ENCODE measurements at regions not wholly inside any gene's neighbourhood (a gene's known extent, or its start where the extent isn't known, plus 50 kb on each side); places are given as distances from the start of the nearest gene placed in this dataset.

GRCh38 chr16:86998196-86999001 is 318.8 kb downstream of the C16orf95 start:
- DNase-seq (ENCODE audit: low read depth): no peak

- no peak for DNase-seq (ENCODE audit: low read depth)
Observed at GRCh38 chr16:87000001-87000400, 317.2 kb downstream of the C16orf95 start.

GRCh38 chr16:87002717-87003413 is 314.3 kb downstream of the C16orf95 start:
- no peak for DNase-seq (ENCODE audit: low read depth)

GRCh38 chr16:87003414-87003755 is 313.8 kb downstream of the C16orf95 start:
- DNase-seq (ENCODE audit: low read depth): no peak

GRCh38 chr16:87006021-87006420 is 311.2 kb downstream of the C16orf95 start:
- DNase-seq (ENCODE audit: low read depth): no peak

- no peak for DNase-seq (ENCODE audit: low read depth)
Observed at GRCh38 chr16:87006789-87007745, 310.1 kb downstream of the C16orf95 start.

- DNase-seq (ENCODE audit: low read depth): no peak
Observed at GRCh38 chr16:87007907-87008306, 309.3 kb downstream of the C16orf95 start.

GRCh38 chr16:87008664-87009063 is 308.5 kb downstream of the C16orf95 start:
- no peak for DNase-seq (ENCODE audit: low read depth)

- DNase-seq (ENCODE audit: low read depth): no peak
Observed at GRCh38 chr16:87012954-87013938, 303.9 kb downstream of the C16orf95 start.

- DNase-seq (ENCODE audit: low read depth): no peak
Observed at GRCh38 chr16:87014112-87014511, 303.1 kb downstream of the C16orf95 start.

GRCh38 chr16:87015021-87015420 is 302.2 kb downstream of the C16orf95 start:
- no peak for DNase-seq (ENCODE audit: low read depth)

GRCh38 chr16:87016046-87017035 is 300.9 kb downstream of the C16orf95 start:
- no peak for DNase-seq (ENCODE audit: low read depth)

GRCh38 chr16:87017371-87018012 is 299.7 kb downstream of the C16orf95 start:
- no peak for DNase-seq (ENCODE audit: low read depth)

- no peak for DNase-seq (ENCODE audit: low read depth)
Observed at GRCh38 chr16:87025676-87026075, 291.5 kb downstream of the C16orf95 start.

GRCh38 chr16:87027056-87027616 is 290.1 kb downstream of the C16orf95 start:
- no peak for DNase-seq (ENCODE audit: low read depth)

- no peak for DNase-seq (ENCODE audit: low read depth)
Observed at GRCh38 chr16:87028481-87029320, 288.5 kb downstream of the C16orf95 start.

GRCh38 chr16:87032554-87032953 is 284.6 kb downstream of the C16orf95 start:
- no peak for DNase-seq (ENCODE audit: low read depth)

- no peak for DNase-seq (ENCODE audit: low read depth)
Observed at GRCh38 chr16:87033021-87033471, 284.1 kb downstream of the C16orf95 start.
